ENCODE measurements at regions not wholly inside any gene's neighbourhood (a gene's known extent, or its start where the extent isn't known, plus 50 kb on each side); places are given as distances from the start of the nearest gene placed in this dataset.

DNA sequence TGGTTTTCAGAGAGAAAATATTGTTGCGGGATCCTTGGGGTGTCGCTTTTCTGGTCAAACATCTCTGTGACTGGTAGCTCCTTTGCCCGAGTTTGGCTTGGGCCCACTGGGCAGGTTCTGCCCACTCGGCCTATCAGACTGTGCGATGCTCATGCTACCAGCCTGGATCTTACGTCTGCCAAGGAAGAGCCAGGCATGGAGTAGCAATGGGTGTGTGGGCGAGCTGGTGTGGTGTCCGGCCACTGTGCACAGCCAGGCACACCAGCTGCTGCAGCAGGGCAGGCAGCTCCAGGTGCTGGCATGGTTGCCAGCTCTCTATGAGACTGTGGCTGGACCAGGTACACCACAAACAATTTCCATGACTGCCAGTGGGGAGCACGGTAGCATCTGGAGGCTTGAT lies 1351.8 kb upstream of the PCDH20 start:
- Histone ChIP-seq H4K20me1 (replicated peaks; ENCODE audit: insufficient read depth) (no peaks in the 10 kb centered on the region), H3K4me2 (no peak overlapping the region), H3K27me3 (ENCODE audit: insufficient read depth) (no peaks in the 10 kb centered on the region), H3K9me2 (ENCODE audit: insufficient read depth) (no peaks in the 10 kb centered on the region), H3F3A (replicated peaks; ENCODE audit: low read depth) (no peaks in the 10 kb centered on the region), H3K27ac (ENCODE audit: low read depth) (no peak overlapping the region), H3K36me3 (ENCODE audit: insufficient read depth) (no peaks in the 10 kb centered on the region), H3K4me1 (ENCODE audit: insufficient read depth) (no peaks in the 10 kb centered on the region), H2AFZ (no peak overlapping the region), H3K4me3 (no peak overlapping the region), H3K79me2 (replicated peaks; ENCODE audit: insufficient read depth) (no peaks in the 10 kb centered on the region)
- no peaks in the 10 kb centered on the region for H3K36me3 Mint-ChIP-seq (ENCODE audit: low read depth)
- ATAC-seq (no peak), DNase-seq (ENCODE audit: low spot score) (no peak)
- no peak overlapping the region for H3K27ac Mint-ChIP-seq
- no peak overlapping the region for H3K4me3 Mint-ChIP-seq
- H3K27me3 Mint-ChIP-seq (ENCODE audit: insufficient read depth, low read depth, poor library complexity), result no peaks in the 10 kb centered on the region
- H3K9me3 Mint-ChIP-seq, result no peaks in the 10 kb centered on the region
- H3K4me1 Mint-ChIP-seq, result no peaks in the 10 kb centered on the region
- TF ChIP-seq ZNF331 (CRISPR knock-in tag; IDR thresholded peaks at IDR 0.05; ENCODE audit: low read depth) (no peak), STAT1 (IDR thresholded peaks at IDR 0.05; ENCODE audit: unreplicated experiment) (no peak), POLR2AphosphoS5 (IDR thresholded peaks at IDR 0.05; ENCODE audit: low read depth) (no peak), JUNB (IDR thresholded peaks at IDR 0.05; ENCODE audit: unreplicated experiment) (no peak), EZH2 (IDR thresholded peaks at IDR 0.05; ENCODE audit: low read depth, unreplicated experiment) (no peak), CREB1 (CRISPR knock-in tag; IDR thresholded peaks at IDR 0.05; ENCODE audit: low read depth) (no peak), EZH2phosphoT487 (IDR thresholded peaks at IDR 0.05; ENCODE audit: unreplicated experiment) (no peak), NANOG (IDR thresholded peaks at IDR 0.05; ENCODE audit: borderline replicate concordance) (no peak)
- TF ChIP-seq, protein P1, sequence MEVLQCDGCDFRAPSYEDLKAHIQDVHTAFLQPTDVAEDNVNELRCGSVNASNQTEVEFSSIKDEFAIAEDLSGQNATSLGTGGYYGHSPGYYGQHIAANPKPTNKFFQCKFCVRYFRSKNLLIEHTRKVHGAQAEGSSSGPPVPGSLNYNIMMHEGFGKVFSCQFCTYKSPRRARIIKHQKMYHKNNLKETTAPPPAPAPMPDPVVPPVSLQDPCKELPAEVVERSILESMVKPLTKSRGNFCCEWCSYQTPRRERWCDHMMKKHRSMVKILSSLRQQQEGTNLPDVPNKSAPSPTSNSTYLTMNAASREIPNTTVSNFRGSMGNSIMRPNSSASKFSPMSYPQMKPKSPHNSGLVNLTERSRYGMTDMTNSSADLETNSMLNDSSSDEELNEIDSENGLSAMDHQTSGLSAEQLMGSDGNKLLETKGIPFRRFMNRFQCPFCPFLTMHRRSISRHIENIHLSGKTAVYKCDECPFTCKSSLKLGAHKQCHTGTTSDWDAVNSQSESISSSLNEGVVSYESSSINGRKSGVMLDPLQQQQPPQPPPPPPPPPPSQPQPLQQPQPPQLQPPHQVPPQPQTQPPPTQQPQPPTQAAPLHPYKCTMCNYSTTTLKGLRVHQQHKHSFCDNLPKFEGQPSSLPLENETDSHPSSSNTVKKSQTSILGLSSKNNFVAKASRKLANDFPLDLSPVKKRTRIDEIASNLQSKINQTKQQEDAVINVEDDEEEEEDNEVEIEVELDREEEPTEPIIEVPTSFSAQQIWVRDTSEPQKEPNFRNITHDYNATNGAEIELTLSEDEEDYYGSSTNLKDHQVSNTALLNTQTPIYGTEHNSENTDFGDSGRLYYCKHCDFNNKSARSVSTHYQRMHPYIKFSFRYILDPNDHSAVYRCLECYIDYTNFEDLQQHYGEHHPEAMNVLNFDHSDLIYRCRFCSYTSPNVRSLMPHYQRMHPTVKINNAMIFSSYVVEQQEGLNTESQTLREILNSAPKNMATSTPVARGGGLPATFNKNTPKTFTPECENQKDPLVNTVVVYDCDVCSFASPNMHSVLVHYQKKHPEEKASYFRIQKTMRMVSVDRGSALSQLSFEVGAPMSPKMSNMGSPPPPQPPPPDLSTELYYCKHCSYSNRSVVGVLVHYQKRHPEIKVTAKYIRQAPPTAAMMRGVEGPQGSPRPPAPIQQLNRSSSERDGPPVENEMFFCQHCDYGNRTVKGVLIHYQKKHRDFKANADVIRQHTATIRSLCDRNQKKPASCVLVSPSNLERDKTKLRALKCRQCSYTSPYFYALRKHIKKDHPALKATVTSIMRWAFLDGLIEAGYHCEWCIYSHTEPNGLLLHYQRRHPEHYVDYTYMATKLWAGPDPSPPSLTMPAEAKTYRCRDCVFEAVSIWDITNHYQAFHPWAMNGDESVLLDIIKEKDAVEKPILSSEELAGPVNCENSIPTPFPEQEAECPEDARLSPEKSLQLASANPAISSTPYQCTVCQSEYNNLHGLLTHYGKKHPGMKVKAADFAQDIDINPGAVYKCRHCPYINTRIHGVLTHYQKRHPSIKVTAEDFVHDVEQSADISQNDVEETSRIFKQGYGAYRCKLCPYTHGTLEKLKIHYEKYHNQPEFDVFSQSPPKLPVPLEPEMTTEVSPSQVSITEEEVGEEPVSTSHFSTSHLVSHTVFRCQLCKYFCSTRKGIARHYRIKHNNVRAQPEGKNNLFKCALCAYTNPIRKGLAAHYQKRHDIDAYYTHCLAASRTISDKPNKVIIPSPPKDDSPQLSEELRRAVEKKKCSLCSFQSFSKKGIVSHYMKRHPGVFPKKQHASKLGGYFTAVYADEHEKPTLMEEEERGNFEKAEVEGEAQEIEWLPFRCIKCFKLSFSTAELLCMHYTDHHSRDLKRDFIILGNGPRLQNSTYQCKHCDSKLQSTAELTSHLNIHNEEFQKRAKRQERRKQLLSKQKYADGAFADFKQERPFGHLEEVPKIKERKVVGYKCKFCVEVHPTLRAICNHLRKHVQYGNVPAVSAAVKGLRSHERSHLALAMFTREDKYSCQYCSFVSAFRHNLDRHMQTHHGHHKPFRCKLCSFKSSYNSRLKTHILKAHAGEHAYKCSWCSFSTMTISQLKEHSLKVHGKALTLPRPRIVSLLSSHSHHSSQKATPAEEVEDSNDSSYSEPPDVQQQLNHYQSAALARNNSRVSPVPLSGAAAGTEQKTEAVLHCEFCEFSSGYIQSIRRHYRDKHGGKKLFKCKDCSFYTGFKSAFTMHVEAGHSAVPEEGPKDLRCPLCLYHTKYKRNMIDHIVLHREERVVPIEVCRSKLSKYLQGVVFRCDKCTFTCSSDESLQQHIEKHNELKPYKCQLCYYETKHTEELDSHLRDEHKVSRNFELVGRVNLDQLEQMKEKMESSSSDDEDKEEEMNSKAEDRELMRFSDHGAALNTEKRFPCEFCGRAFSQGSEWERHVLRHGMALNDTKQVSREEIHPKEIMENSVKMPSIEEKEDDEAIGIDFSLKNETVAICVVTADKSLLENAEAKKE (CRISPR knock-in tag; IDR thresholded peaks at IDR 0.05), result no peak
- TF ChIP-seq, protein P2, sequence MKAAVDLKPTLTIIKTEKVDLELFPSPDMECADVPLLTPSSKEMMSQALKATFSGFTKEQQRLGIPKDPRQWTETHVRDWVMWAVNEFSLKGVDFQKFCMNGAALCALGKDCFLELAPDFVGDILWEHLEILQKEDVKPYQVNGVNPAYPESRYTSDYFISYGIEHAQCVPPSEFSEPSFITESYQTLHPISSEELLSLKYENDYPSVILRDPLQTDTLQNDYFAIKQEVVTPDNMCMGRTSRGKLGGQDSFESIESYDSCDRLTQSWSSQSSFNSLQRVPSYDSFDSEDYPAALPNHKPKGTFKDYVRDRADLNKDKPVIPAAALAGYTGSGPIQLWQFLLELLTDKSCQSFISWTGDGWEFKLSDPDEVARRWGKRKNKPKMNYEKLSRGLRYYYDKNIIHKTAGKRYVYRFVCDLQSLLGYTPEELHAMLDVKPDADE (IDR thresholded peaks at IDR 0.05), result no peak
- TF ChIP-seq, protein P3, sequence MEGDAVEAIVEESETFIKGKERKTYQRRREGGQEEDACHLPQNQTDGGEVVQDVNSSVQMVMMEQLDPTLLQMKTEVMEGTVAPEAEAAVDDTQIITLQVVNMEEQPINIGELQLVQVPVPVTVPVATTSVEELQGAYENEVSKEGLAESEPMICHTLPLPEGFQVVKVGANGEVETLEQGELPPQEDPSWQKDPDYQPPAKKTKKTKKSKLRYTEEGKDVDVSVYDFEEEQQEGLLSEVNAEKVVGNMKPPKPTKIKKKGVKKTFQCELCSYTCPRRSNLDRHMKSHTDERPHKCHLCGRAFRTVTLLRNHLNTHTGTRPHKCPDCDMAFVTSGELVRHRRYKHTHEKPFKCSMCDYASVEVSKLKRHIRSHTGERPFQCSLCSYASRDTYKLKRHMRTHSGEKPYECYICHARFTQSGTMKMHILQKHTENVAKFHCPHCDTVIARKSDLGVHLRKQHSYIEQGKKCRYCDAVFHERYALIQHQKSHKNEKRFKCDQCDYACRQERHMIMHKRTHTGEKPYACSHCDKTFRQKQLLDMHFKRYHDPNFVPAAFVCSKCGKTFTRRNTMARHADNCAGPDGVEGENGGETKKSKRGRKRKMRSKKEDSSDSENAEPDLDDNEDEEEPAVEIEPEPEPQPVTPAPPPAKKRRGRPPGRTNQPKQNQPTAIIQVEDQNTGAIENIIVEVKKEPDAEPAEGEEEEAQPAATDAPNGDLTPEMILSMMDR (conservative IDR thresholded peaks at IDR 0.05; ENCODE audit: low read depth in 2 of 2), result no peak

Measured in GM23338 (cell line).